GM23338 (cell line): ENCODE measurements at regions not wholly inside any gene's neighbourhood (a gene's known extent, or its start where the extent isn't known, plus 50 kb on each side); places are given as distances from the start of the nearest gene placed in this dataset.

Experiments
- ATAC-seq: fragments of 200-7000 bp; cut with Tn5 transposase; 3 replicates; pipeline ENCODE4 v1.9.1; 2020
- DNase-seq: peaks from one replicate; pipeline ENCODE4 v3.0.0-alpha.2; 2015; ENCODE audit warnings: low spot score
- H2AFZ ChIP-seq: fragments of 200-600 bp; sonication (generic); 2 replicates; pipeline ENCODE4 v1.8.0; 2016; ENCODE audit warnings: antibody characterized with exemption, mild to moderate bottlenecking, moderate library complexity
- H3F3A ChIP-seq: fragments of 200-600 bp; sonication (generic); replicated peaks from 2 replicates; pipeline ENCODE4 v1.8.0; 2017; ENCODE audit warnings: antibody characterized with exemption, mixed run types, low read depth
- H3K27ac ChIP-seq: fragments of 200-600 bp; sonication (generic); 2 replicates; pipeline ENCODE4 v1.6.1; 2016; ENCODE audit warnings: low read depth
- H3K27me3 ChIP-seq: fragments of 200-600 bp; sonication (generic); 2 replicates; pipeline ENCODE4 v1.8.0; 2016; ENCODE audit warnings: mild to moderate bottlenecking, mixed run types, moderate library complexity; ENCODE audit not compliant: insufficient read depth
- H3K36me3 ChIP-seq: fragments of 200-600 bp; sonication (generic); 2 replicates; pipeline ENCODE4 v1.8.0; 2016; ENCODE audit warnings: mild to moderate bottlenecking; ENCODE audit not compliant: insufficient read depth
- H3K4me1 ChIP-seq: fragments of 200-600 bp; sonication (generic); 2 replicates; pipeline ENCODE4 v1.8.0; 2016; ENCODE audit warnings: mild to moderate bottlenecking, moderate library complexity; ENCODE audit not compliant: insufficient read depth
- H3K4me2 ChIP-seq: fragments of 200-600 bp; sonication (generic); 2 replicates; pipeline ENCODE4 v1.7.1; 2017; ENCODE audit warnings: mixed run types
- H3K4me3 ChIP-seq: fragments of 200-600 bp; sonication (generic); 2 replicates; pipeline ENCODE4 v1.6.1; 2016; ENCODE audit warnings: mixed run types
- H3K79me2 ChIP-seq: fragments of 200-600 bp; sonication (generic); replicated peaks from 2 replicates; pipeline ENCODE4 v1.8.0; 2017; ENCODE audit warnings: mild to moderate bottlenecking; ENCODE audit not compliant: insufficient read depth
- H3K9me2 ChIP-seq: fragments of 200-600 bp; sonication (generic); 2 replicates; pipeline ENCODE4 v1.8.0; 2017; ENCODE audit not compliant: insufficient read depth
- H4K20me1 ChIP-seq: fragments of 200-600 bp; sonication (generic); replicated peaks from 2 replicates; pipeline ENCODE4 v1.8.0; 2017; ENCODE audit warnings: mild to moderate bottlenecking; ENCODE audit not compliant: insufficient read depth
- H3K27ac Mint-ChIP-seq: 2 replicates; pipeline ENCODE4 v1.8.0; 2020; ENCODE audit warnings: inconsistent platforms, mild to moderate bottlenecking, moderate library complexity, mixed read lengths
- H3K27me3 Mint-ChIP-seq: 3 replicates; pipeline ENCODE4 v1.8.0; 2022; ENCODE audit warnings: low read depth, mild to moderate bottlenecking, moderate library complexity, mixed read lengths, inconsistent platforms; ENCODE audit not compliant: insufficient read depth, poor library complexity
- H3K36me3 Mint-ChIP-seq: 3 replicates; pipeline ENCODE4 v1.8.0; 2021; ENCODE audit warnings: low read depth, mild to moderate bottlenecking, inconsistent platforms, moderate library complexity, mixed read lengths
- H3K4me1 Mint-ChIP-seq: 3 replicates; pipeline ENCODE4 v1.8.0; 2020; ENCODE audit warnings: mild to moderate bottlenecking, inconsistent platforms, mixed read lengths
- H3K4me3 Mint-ChIP-seq: 3 replicates; pipeline ENCODE4 v1.8.0; 2021; ENCODE audit warnings: moderate library complexity, mild to moderate bottlenecking, inconsistent platforms, mixed read lengths
- H3K9me3 Mint-ChIP-seq: 3 replicates; pipeline ENCODE4 v1.8.0; 2020; ENCODE audit warnings: moderate library complexity, mild to moderate bottlenecking, inconsistent platforms, mixed read lengths
- CREB1 ChIP-seq: fragments of 250-450 bp; sonication (Bioruptor Pico); IDR thresholded peaks from 2 replicates; pipeline ENCODE4 v1.5.0; 2020; ENCODE audit warnings: low read depth, mild to moderate bottlenecking, moderate library complexity
- CTCF ChIP-seq, 2 experiments: fragments of 200-600 bp in 1 of 2; sonication (generic) in 1 of 2; conservative IDR thresholded peaks; 2 replicates each; pipeline versions ENCODE4 v1.5.1 to v1.6.1; 2016 to 2017; ENCODE audit warnings: antibody characterized with exemption in 2 of 2, low read depth in 2 of 2, mild to moderate bottlenecking in 2 of 2, moderate library complexity in 1 of 2
- ETS1 ChIP-seq: IDR thresholded peaks from 2 replicates; pipeline ENCODE4 v1.6.1; 2016; ENCODE audit warnings: antibody characterized with exemption
- EZH2 ChIP-seq: fragments of 200-600 bp; sonication (generic); IDR thresholded peaks from one replicate; pipeline ENCODE4 v1.8.0; 2017; ENCODE audit warnings: antibody characterized with exemption, mild to moderate bottlenecking, low read depth; ENCODE audit not compliant: unreplicated experiment
- EZH2phosphoT487 ChIP-seq: fragments of 200-600 bp; sonication (generic); IDR thresholded peaks from one replicate; pipeline ENCODE4 v1.8.1; 2018; ENCODE audit warnings: antibody characterized with exemption; ENCODE audit not compliant: unreplicated experiment
- JUNB ChIP-seq: IDR thresholded peaks from one replicate; pipeline ENCODE4 v1.6.1; 2016; ENCODE audit warnings: antibody characterized with exemption; ENCODE audit not compliant: unreplicated experiment
- NANOG ChIP-seq: IDR thresholded peaks from 2 replicates; pipeline ENCODE4 v1.6.1; 2016; ENCODE audit warnings: antibody characterized with exemption, borderline replicate concordance
- POLR2AphosphoS5 ChIP-seq: IDR thresholded peaks from 2 replicates; pipeline ENCODE4 v1.6.1; 2016; ENCODE audit warnings: antibody characterized with exemption, low read depth
- REST ChIP-seq: IDR thresholded peaks from one replicate; pipeline ENCODE4 v1.6.1; 2018; ENCODE audit warnings: antibody characterized with exemption; ENCODE audit not compliant: unreplicated experiment
- STAT1 ChIP-seq: IDR thresholded peaks from one replicate; pipeline ENCODE4 v1.6.1; 2016; ENCODE audit warnings: antibody characterized with exemption; ENCODE audit not compliant: unreplicated experiment
- ZNF114 ChIP-seq: fragments of 250-450 bp; sonication (Bioruptor Pico); IDR thresholded peaks from 2 replicates; pipeline ENCODE4 v1.5.0; 2020; ENCODE audit warnings: mild to moderate bottlenecking, moderate library complexity
- ZNF331 ChIP-seq: fragments of 250-450 bp; sonication (Bioruptor Pico); IDR thresholded peaks from 2 replicates; pipeline ENCODE4 v1.5.0; 2020; ENCODE audit warnings: low read depth, mild to moderate bottlenecking, moderate library complexity
- ZNF462 ChIP-seq: fragments of 250-450 bp; sonication (Bioruptor Pico); IDR thresholded peaks from 2 replicates; pipeline ENCODE4 v1.5.0; 2020; ENCODE audit warnings: mild to moderate bottlenecking, moderate library complexity

- peaks cover 11% of the 10 kb centered on the region; the same call in 2 of the 3 replicates for H3K36me3 Mint-ChIP-seq
- H3K4me1 ChIP-seq, result no peaks in the 10 kb centered on the region; the same call in none of the 2 replicates
- H3K27me3 Mint-ChIP-seq, result peaks cover 10% of the 10 kb centered on the region
- H2AFZ ChIP-seq, result no peak overlapping the region; the same call in 1 of the 2 replicates
- no peak overlapping the region for H3K4me3 ChIP-seq
- no peak overlapping the region for H3K27ac Mint-ChIP-seq
- no peak for TF ChIP-seq CTCF (conservative IDR thresholded peaks at IDR 0.05; ENCODE audit: low read depth in 2 of 2)
- no peak for TF ChIP-seq CREB1 (CRISPR knock-in tag)
- TF ChIP-seq JUNB, result no peak
- no peak for TF ChIP-seq NANOG
- TF ChIP-seq EZH2phosphoT487, result no peak
- no peak for TF ChIP-seq REST
- TF ChIP-seq EZH2, result no peak
- no peak for TF ChIP-seq ZNF114 (CRISPR knock-in tag)
- no peak for TF ChIP-seq ETS1
- TF ChIP-seq POLR2AphosphoS5, result no peak
- no peak for TF ChIP-seq ZNF462
- no peak for TF ChIP-seq ZNF331 (CRISPR knock-in tag)
- TF ChIP-seq STAT1, result no peak
- H3K36me3 ChIP-seq, result peaks cover 7% of the 10 kb centered on the region
- no peaks in the 10 kb centered on the region for H3K27me3 ChIP-seq
- DNase-seq (no peak), ATAC-seq (no peak)
- H3K4me2 ChIP-seq, result no peak overlapping the region
- H3K4me3 Mint-ChIP-seq, result no peak overlapping the region
- peak overlapping the region; percentile 89 for H3K27ac ChIP-seq
- no peaks in the 10 kb centered on the region for H3K79me2 ChIP-seq
- peaks cover 13% of the 10 kb centered on the region for H3K4me1 Mint-ChIP-seq
- no peaks in the 10 kb centered on the region for H4K20me1 ChIP-seq
- H3F3A ChIP-seq, result no peaks in the 10 kb centered on the region
- no peaks in the 10 kb centered on the region for H3K9me2 ChIP-seq
- H3K9me3 Mint-ChIP-seq, result peaks cover 15% of the 10 kb centered on the region
These were observed 160.3 kb downstream of the CEMIP2 start for GRCh38 chr9:71608021-71608420.
